ENCODE measurements at regions not wholly inside any gene's neighbourhood (a gene's known extent, or its start where the extent isn't known, plus 50 kb on each side); places are given as distances from the start of the nearest gene placed in this dataset.

DNA sequence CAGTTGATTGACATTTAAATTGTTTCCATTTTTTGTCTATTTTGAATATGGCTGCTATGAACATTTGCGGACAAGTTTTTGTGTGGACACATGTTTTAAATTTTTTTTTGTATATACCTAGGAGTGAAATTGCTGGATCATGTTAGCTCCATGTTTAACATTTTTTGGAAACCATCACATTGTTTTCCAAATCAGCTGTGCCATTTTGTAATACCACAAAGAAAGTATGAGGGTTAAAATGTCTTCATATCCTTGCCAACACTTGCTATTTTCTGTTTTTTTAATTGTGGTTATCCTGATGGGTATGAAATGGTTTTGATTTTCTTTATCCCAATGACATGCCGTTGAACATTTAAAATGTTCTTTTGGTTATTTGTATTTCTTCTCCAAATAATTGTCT lies 52.1 kb downstream of the CARTPT start:
- no peaks in the 10 kb centered on the region for H3K36me3 ChIP-seq
- H3K4me3 ChIP-seq = no peak overlapping the region
- no peak overlapping the region for H3K27ac ChIP-seq
- intact Hi-C loops (cut with DNase I; ENCODE audit: low total_unique reads) = no loop called here
- no peak for DNase-seq
- TF ChIP-seq, protein P1, sequence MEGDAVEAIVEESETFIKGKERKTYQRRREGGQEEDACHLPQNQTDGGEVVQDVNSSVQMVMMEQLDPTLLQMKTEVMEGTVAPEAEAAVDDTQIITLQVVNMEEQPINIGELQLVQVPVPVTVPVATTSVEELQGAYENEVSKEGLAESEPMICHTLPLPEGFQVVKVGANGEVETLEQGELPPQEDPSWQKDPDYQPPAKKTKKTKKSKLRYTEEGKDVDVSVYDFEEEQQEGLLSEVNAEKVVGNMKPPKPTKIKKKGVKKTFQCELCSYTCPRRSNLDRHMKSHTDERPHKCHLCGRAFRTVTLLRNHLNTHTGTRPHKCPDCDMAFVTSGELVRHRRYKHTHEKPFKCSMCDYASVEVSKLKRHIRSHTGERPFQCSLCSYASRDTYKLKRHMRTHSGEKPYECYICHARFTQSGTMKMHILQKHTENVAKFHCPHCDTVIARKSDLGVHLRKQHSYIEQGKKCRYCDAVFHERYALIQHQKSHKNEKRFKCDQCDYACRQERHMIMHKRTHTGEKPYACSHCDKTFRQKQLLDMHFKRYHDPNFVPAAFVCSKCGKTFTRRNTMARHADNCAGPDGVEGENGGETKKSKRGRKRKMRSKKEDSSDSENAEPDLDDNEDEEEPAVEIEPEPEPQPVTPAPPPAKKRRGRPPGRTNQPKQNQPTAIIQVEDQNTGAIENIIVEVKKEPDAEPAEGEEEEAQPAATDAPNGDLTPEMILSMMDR (IDR thresholded peaks at IDR 0.05) = no peak
- H3K27me3 ChIP-seq = peaks cover 0 to 2% of the 10 kb centered on the region in 2 donors
- H3K4me1 ChIP-seq = no peaks in the 10 kb centered on the region
- no peaks in the 10 kb centered on the region for H3K9me3 ChIP-seq

DNA sequence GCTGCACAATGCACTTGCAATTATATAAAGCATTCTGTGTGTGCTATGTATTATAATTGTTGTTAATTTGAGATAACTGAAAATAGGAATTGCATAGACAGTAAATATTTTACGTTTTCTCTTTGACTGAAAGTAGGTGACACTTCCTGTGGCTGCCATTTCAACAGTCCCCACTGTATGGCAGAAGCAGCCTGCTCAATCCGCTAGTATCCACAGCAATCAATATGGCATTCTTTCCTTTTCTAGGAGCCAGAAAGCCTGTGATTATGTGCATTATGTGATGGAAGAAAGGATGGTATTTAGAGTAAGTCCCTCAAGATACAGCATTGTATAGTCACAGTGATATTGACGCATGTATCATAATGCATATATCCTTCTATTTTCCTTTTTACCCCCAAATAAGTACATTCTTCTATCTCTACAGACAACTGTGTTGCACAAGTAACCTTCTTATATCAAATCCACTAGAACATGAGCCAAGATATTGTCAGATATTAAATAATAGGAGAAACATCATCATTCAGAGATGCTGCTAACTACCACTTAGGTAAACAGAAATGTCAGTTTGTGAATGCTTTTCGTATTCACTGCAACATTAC lies 59.7 kb downstream of the CARTPT start:
- no peak overlapping the region for H3K27ac ChIP-seq
- DNase-seq = no peak
- TF ChIP-seq, protein P1 (IDR thresholded peaks at IDR 0.05) = peak; percentile 71 to 78
- H3K27me3 ChIP-seq = no peaks in the 10 kb centered on the region
- H3K36me3 ChIP-seq = no peaks in the 10 kb centered on the region
- peaks cover 0 to 14% (median 9%) of the 10 kb centered on the region in 4 donors for H3K4me1 ChIP-seq
- H3K9me3 ChIP-seq = no peaks in the 10 kb centered on the region
- intact Hi-C loops (cut with DNase I; ENCODE audit: low total_unique reads) = no loop called here
- H3K4me3 ChIP-seq = no peak overlapping the region

DNA sequence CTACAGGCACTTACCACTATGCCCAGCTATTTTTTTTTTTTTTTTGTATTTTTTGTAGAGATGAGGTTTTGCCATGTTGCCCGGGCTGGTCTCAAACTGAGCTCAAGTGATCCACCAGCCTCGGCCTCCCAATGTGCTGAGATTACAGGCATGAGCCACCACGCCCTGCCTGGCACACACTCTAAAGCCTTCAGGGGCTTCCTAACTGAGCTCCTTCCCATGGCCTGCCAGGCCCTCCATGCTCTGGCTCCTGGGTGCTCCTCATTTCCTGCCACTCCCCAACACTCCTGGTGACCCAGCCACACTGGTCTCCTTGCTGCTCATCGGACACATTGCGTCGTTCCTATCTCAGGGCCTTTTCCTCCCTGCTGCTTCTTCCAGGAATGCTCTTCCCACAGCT lies 61.5 kb downstream of the CARTPT start:
- intact Hi-C loops (cut with DNase I; ENCODE audit: low total_unique reads) = loop anchor here (5.0 to 10.0 kb wide), 2 partner anchors 237 to 324 kb away; partner anchors contain the start of gene MAP1B
- Histone ChIP-seq H3K27me3 (no peaks in the 10 kb centered on the region), H3K27ac (no peak overlapping the region), H3K36me3 (no peaks in the 10 kb centered on the region), H3K9me3 (no peaks in the 10 kb centered on the region), H3K4me1 (peaks cover 0 to 16% (median 11%) of the 10 kb centered on the region in 4 donors), H3K4me3 (no peak overlapping the region)
- no peak for DNase-seq
- TF ChIP-seq, protein P1 (IDR thresholded peaks at IDR 0.05) = no peak

DNA sequence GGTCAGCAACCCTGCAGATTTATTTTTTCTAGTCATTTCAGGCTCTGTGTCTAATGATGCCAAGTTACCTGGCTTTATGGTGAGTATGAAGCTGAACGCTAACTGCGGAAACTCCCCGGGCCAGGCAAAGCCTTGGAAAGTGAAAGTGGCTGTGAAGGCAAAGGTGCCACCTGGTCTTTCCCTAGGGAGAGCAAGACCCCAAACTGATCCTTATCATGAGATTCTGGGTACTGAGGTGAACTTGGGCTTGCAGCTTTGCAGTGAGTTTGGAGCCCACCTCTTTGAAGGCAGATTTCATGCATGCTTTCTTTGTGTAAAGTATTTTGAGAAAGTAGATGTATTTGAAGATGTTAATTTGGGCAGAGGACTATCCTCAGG lies 63.3 kb downstream of the CARTPT start:
- H3K27ac ChIP-seq = peak overlapping the region; percentile 63 to 75
- no peaks in the 10 kb centered on the region for H3K36me3 ChIP-seq
- peak overlapping the region in 1 of 2 donors; percentile 39 for H3K4me3 ChIP-seq
- intact Hi-C loops (cut with DNase I; ENCODE audit: low total_unique reads) = loop anchor here (2.0 to 10.0 kb wide), 3 partner anchors 235 to 526 kb away; partner anchors contain the start of gene MAP1B
- H3K27me3 ChIP-seq = no peaks in the 10 kb centered on the region
- peaks cover 0 to 16% (median 11%) of the 10 kb centered on the region in 4 donors for H3K4me1 ChIP-seq
- DNase-seq = no peak
- no peaks in the 10 kb centered on the region for H3K9me3 ChIP-seq
- TF ChIP-seq, protein P1 (IDR thresholded peaks at IDR 0.05) = no peak

DNA sequence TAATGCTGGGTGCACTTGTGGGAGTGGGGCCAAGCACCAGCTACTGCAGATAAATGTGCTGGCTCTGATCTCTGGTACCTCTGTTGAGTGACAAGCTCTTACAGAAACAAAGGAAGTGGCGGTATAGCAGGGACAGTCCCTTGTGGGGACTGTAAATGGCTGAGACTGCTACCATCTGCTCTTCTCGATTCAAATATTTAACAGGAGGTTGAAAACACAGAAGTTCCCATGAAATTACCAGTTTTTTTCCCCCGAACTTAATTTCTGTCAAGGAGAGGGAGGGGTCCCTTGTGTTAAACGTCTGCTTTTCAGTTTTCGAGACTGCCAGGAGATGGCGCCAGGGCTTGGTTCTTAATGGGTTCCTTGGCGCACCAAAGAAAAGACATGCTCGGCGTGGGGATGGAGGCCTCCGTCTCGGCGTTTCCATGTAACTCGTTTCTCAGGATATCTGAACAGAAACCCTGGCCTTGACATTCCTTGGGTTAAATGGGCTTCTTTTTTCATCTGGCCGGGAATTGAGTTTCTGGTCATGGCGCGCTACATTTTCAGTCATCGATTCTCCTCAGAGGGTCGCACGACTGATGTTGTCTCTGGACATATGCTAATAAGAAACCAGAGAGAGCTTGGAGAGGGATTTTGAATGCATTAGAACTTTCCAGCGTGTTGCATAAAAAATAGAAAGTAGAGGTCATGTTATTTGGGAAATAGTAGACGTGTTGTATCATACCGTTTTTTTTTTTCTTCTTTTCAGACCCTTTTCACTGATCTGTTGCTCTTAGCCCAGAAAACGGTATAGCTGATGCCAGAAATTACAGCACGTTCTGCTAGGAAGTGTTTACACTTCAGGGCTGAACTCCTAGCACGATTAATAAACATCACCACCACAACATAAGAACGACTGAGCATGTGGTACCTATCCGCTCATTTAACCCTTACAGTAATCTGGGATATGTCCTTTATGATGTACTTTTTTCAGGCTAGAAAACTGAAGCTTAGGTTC lies 64.0 kb downstream of the CARTPT start:
- peak overlapping the region; percentile 63 to 75 for H3K27ac ChIP-seq
- H3K36me3 ChIP-seq = no peaks in the 10 kb centered on the region
- peak overlapping the region; percentile 39 to 40 for H3K4me3 ChIP-seq
- intact Hi-C loops (cut with DNase I; ENCODE audit: low total_unique reads) = loop anchor here (2.0 to 10.0 kb wide), 3 partner anchors 234 to 526 kb away; partner anchors contain the start of gene MAP1B
- DNase-seq = peak; percentile 82 to 91
- no peaks in the 10 kb centered on the region for H3K9me3 ChIP-seq
- peaks cover 0 to 16% (median 11%) of the 10 kb centered on the region in 4 donors for H3K4me1 ChIP-seq
- H3K27me3 ChIP-seq = no peaks in the 10 kb centered on the region
- TF ChIP-seq, protein P1 (IDR thresholded peaks at IDR 0.05) = peak; percentile 89 to 91
